ENCODE measurements at regions not wholly inside any gene's neighbourhood (a gene's known extent, or its start where the extent isn't known, plus 50 kb on each side); places are given as distances from the start of the nearest gene placed in this dataset.

- no peak for DNase-seq
Measured at GRCh38 chr1:87636198-87636892, 307.7 kb downstream of the LMO4 start.

GRCh38 chr1:87638636-87639035 lies 310.0 kb downstream of the LMO4 start:
- no peak for DNase-seq

GRCh38 chr1:87641996-87642395 lies 313.3 kb downstream of the LMO4 start:
- no peak for DNase-seq

GRCh38 chr1:87642581-87643221 lies 314.0 kb downstream of the LMO4 start:
- DNase-seq, result no peak

GRCh38 chr1:87644033-87644578 lies 315.4 kb downstream of the LMO4 start:
- DNase-seq, result no peak

- DNase-seq, result no peak
Measured at GRCh38 chr1:87644579-87645190, 316.0 kb downstream of the LMO4 start.

GRCh38 chr1:87647430-87648177 lies 318.9 kb downstream of the LMO4 start:
- DNase-seq, result no peak

GRCh38 chr1:87648323-87649119 lies 319.8 kb downstream of the LMO4 start:
- no peak for DNase-seq

GRCh38 chr1:87650306-87650705 lies 321.6 kb downstream of the LMO4 start:
- no peak for DNase-seq

- DNase-seq, result no peak
Measured at GRCh38 chr1:87652176-87652575, 323.5 kb downstream of the LMO4 start.

GRCh38 chr1:87665151-87665550 lies 336.5 kb downstream of the LMO4 start:
- no peak for DNase-seq

- no peak for DNase-seq
Measured at GRCh38 chr1:87666681-87667080, 338.0 kb downstream of the LMO4 start.

GRCh38 chr1:87669674-87670073 lies 341.0 kb downstream of the LMO4 start:
- DNase-seq, result no peak

- DNase-seq, result no peak
Measured at GRCh38 chr1:87673309-87673708, 344.6 kb downstream of the LMO4 start.

GRCh38 chr1:87673748-87674147 lies 345.1 kb downstream of the LMO4 start:
- DNase-seq, result no peak

- DNase-seq, result no peak
Measured at GRCh38 chr1:87674791-87675190, 346.1 kb downstream of the LMO4 start.

- no peak for DNase-seq
Measured at GRCh38 chr1:87678266-87678665, 349.6 kb downstream of the LMO4 start.

- no peak for DNase-seq
Measured at GRCh38 chr1:87682565-87682964, 353.9 kb downstream of the LMO4 start.

GRCh38 chr1:87683196-87683956 lies 354.7 kb downstream of the LMO4 start:
- no peak for DNase-seq

- DNase-seq, result no peak
Measured at GRCh38 chr1:87684194-87684593, 355.5 kb downstream of the LMO4 start.

GRCh38 chr1:87684713-87685205 lies 356.1 kb downstream of the LMO4 start:
- no peak for DNase-seq

All from GOT3 (cell line).